ENCODE measurements at regions not wholly inside any gene's neighbourhood (a gene's known extent, or its start where the extent isn't known, plus 50 kb on each side); places are given as distances from the start of the nearest gene placed in this dataset.

DNA sequence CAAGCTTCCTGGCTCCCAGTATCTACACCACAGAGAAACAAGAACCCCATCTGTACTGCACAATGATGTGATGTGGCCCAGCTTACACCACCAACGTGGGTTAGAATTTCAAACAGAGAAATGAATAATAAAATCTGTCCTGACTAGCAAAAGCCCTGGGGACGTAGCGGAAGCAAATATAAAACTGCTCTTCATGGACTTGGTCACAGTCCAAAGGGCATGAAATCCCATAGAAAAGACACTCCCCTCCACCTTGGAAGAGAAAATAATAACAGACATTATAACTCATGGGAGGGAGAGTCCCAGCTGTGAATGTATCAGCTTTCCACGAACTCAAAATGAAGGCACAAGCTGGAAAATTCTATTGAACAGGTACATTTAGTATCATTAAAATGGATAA, 205.3 kb upstream of the GALNT17 start (continued):
- no peak for TF ChIP-seq CHD7 (IDR thresholded peaks at IDR 0.05; ENCODE audit: insufficient replicate concordance, low read length)
- TF ChIP-seq CTCF (IDR thresholded peaks at IDR 0.05; ENCODE audit: control extremely low read depth in 1 of 3, insufficient read depth in 1 of 3, low read depth in 1 of 3, low read length in 3 of 3): no peak
- TF ChIP-seq POLR2AphosphoS5 (IDR thresholded peaks at IDR 0.05; ENCODE audit: low read depth, low read length): no peak

Data from H1 (cell line).